GM21360 (cell line): ENCODE measurements at regions not wholly inside any gene's neighbourhood (a gene's known extent, or its start where the extent isn't known, plus 50 kb on each side); places are given as distances from the start of the nearest gene placed in this dataset.

ENCODE experiments used
- ATAC-seq: cut with Tn5 transposase; IDR thresholded peaks from one replicate; pipeline ENCODE4 v1.9.1; 2021; ENCODE audit warnings: mild to moderate bottlenecking, moderate library complexity; ENCODE audit not compliant: unreplicated experiment

- ATAC-seq, result no peak
Measured at GRCh38 chr10:130774871-130775270, 536.6 kb downstream of the TCERG1L start.

GRCh38 chr10:130775311-130775710, 536.2 kb downstream of the TCERG1L start:
- ATAC-seq, result no peak

GRCh38 chr10:130776724-130777123, 534.8 kb downstream of the TCERG1L start:
- no peak for ATAC-seq

- no peak for ATAC-seq
Measured at GRCh38 chr10:130777507-130778165, 533.9 kb downstream of the TCERG1L start.

GRCh38 chr10:130778166-130778545, 533.4 kb downstream of the TCERG1L start:
- no peak for ATAC-seq

GRCh38 chr10:130780763-130781162, 530.8 kb downstream of the TCERG1L start:
- no peak for ATAC-seq

GRCh38 chr10:130781206-130781605, 530.3 kb downstream of the TCERG1L start:
- ATAC-seq, result no peak

GRCh38 chr10:130781623-130782022, 529.9 kb downstream of the TCERG1L start:
- no peak for ATAC-seq

GRCh38 chr10:130782467-130782866, 529.1 kb downstream of the TCERG1L start:
- ATAC-seq, result no peak

- ATAC-seq, result no peak
Measured at GRCh38 chr10:130784326-130784725, 527.2 kb downstream of the TCERG1L start.

GRCh38 chr10:130786365-130786966, 525.1 kb downstream of the TCERG1L start:
- no peak for ATAC-seq

GRCh38 chr10:130787243-130787642, 524.3 kb downstream of the TCERG1L start:
- no peak for ATAC-seq

GRCh38 chr10:130787821-130788220, 523.7 kb downstream of the TCERG1L start:
- ATAC-seq, result no peak

- ATAC-seq, result no peak
Measured at GRCh38 chr10:130790339-130790738, 521.2 kb downstream of the TCERG1L start.

- ATAC-seq, result no peak
Measured at GRCh38 chr10:130792096-130792845, 519.2 kb downstream of the TCERG1L start.

- ATAC-seq, result no peak
Measured at GRCh38 chr10:130795819-130796218, 515.7 kb downstream of the TCERG1L start.

- ATAC-seq, result no peak
Measured at GRCh38 chr10:130799532-130799931, 512.0 kb downstream of the TCERG1L start.

- no peak for ATAC-seq
Measured at GRCh38 chr10:130800281-130800680, 511.2 kb downstream of the TCERG1L start.

GRCh38 chr10:130801276-130801675, 510.2 kb downstream of the TCERG1L start:
- ATAC-seq, result no peak

GRCh38 chr10:130801784-130802183, 509.7 kb downstream of the TCERG1L start:
- no peak for ATAC-seq

GRCh38 chr10:130802301-130802700, 509.2 kb downstream of the TCERG1L start:
- ATAC-seq, result no peak

- ATAC-seq, result no peak
Measured at GRCh38 chr10:130804281-130804680, 507.2 kb downstream of the TCERG1L start.
